Gastroesophageal sphincter (tissue), 4 donors: ENCODE measurements at regions not wholly inside any gene's neighbourhood (a gene's known extent, or its start where the extent isn't known, plus 50 kb on each side); places are given as distances from the start of the nearest gene placed in this dataset.

Experiments used
- ATAC-seq: fragments of 150-250 bp; one replicate; pipeline ENCODE4 v1.9.1; 2016; ENCODE audit warnings: mild to moderate bottlenecking, moderate library complexity
- H3K27ac ChIP-seq, 4 donors: fragments of 200-600 bp; sonication (generic) in 3 of 4; 1 replicate in 3 of 4; 2 replicates in 1 of 4; pipeline ENCODE4 v1.5.1; 2016 to 2019
- H3K27me3 ChIP-seq: fragments of 200-600 bp; sonication (generic); one replicate; pipeline ENCODE4 v1.5.1; 2019
- H3K36me3 ChIP-seq, 2 donors: fragments of 200-600 bp; sonication (generic); one replicate each; pipeline ENCODE4 v1.5.1; 2019; ENCODE audit warnings: control low read depth in 1 of 2
- H3K4me1 ChIP-seq, 3 donors: fragments of 200-600 bp; sonication (generic); 1 replicate in 2 of 3; 2 replicates in 1 of 3; pipeline ENCODE4 v1.5.1; 2016 to 2019; ENCODE audit warnings: control low read depth in 2 of 3
- H3K4me3 ChIP-seq, 2 donors: fragments of 200-600 bp; sonication (generic); one replicate each; pipeline ENCODE4 v1.5.1; 2019; ENCODE audit warnings: mild to moderate bottlenecking in 1 of 2, moderate library complexity in 1 of 2
- H3K9me3 ChIP-seq, 3 donors: fragments of 200-600 bp; sonication (generic); one replicate each; pipeline ENCODE4 v1.5.1; 2017 to 2019; ENCODE audit warnings: control low read depth in 2 of 3
- CTCF ChIP-seq, 4 experiments: fragments of 200-600 bp in 2 of 4; fragments of 450-650 bp in 2 of 4; sonication (generic) in 1 of 4; IDR thresholded peaks; one replicate each; pipeline ENCODE4 v1.5.1; 2017 to 2019; ENCODE audit warnings: antibody characterized with exemption in 4 of 4, mild to moderate bottlenecking in 2 of 4, moderate library complexity in 2 of 4
- EP300 ChIP-seq: sonication (generic); formaldehyde crosslinking; IDR thresholded peaks from one replicate; pipeline ENCODE4 v1.6.1; 2017; ENCODE audit warnings: antibody characterized with exemption, mild to moderate bottlenecking
- POLR2A ChIP-seq, 2 donors: fragments of 450-650 bp; IDR thresholded peaks; one replicate each; pipeline ENCODE4 v1.6.1; 2017; ENCODE audit warnings: antibody characterized with exemption in 2 of 2, mild to moderate bottlenecking in 2 of 2, moderate library complexity in 1 of 2
- POLR2AphosphoS5 ChIP-seq: sonication (generic); formaldehyde crosslinking; IDR thresholded peaks from one replicate; pipeline ENCODE4 v1.6.1; 2017; ENCODE audit warnings: antibody characterized with exemption
- WGBS, 2 donors: methylation state at CpG; one replicate each; pipeline ENCODE4 v1.1.5; 2018; ENCODE audit warnings: low coverage in 1 of 2; 5-methylcytosine and 5-hydroxymethylcytosine counted together

- no peaks in the 10 kb centered on the region for H3K4me1 ChIP-seq
- peak; percentile 46 for ATAC-seq
- no peaks in the 10 kb centered on the region for H3K36me3 ChIP-seq
- H3K4me3 ChIP-seq: no peak overlapping the region
- no peaks in the 10 kb centered on the region for H3K9me3 ChIP-seq
- TF ChIP-seq POLR2A (IDR thresholded peaks at IDR 0.05): no peak
- TF ChIP-seq CTCF (IDR thresholded peaks at IDR 0.05): no peak
- H3K27ac ChIP-seq: no peak overlapping the region
- 50 to 78% methylated on average over 3 to 5 of the region's 11 CpGs for WGBS, 2 donors
- no peaks in the 10 kb centered on the region for H3K27me3 ChIP-seq
These were observed 74.7 kb upstream of the AKT3 start for GRCh38 chr1:243924588-243925349.

- H3K4me3 ChIP-seq: no peak overlapping the region
- no peaks in the 10 kb centered on the region for H3K27me3 ChIP-seq
- H3K27ac ChIP-seq: no peak overlapping the region
- WGBS, 2 donors: 53 to 91% methylated on average over 3 of the region's 3 CpGs
- no peaks in the 10 kb centered on the region for H3K9me3 ChIP-seq
- no peaks in the 10 kb centered on the region for H3K4me1 ChIP-seq
- TF ChIP-seq CTCF (IDR thresholded peaks at IDR 0.05): no peak
- TF ChIP-seq EP300: no peak
- no peak for TF ChIP-seq POLR2AphosphoS5
- no peak for TF ChIP-seq POLR2A (IDR thresholded peaks at IDR 0.05)
- no peaks in the 10 kb centered on the region for H3K36me3 ChIP-seq
- peak; percentile 22 for ATAC-seq
These were observed 74.1 kb upstream of the AKT3 start for GRCh38 chr1:243924188-243924587.

GRCh38 chr1:243923292-243924171 is 73.5 kb upstream of the AKT3 start:
- no peak for ATAC-seq
- 83 to 91% methylated on average over 9 to 13 of the region's 13 CpGs for WGBS, 2 donors
- H3K4me3 ChIP-seq: no peak overlapping the region
- no peak overlapping the region for H3K27ac ChIP-seq
- no peaks in the 10 kb centered on the region for H3K36me3 ChIP-seq
- H3K27me3 ChIP-seq: no peaks in the 10 kb centered on the region
- no peaks in the 10 kb centered on the region for H3K9me3 ChIP-seq
- TF ChIP-seq EP300 (no peak), POLR2A (IDR thresholded peaks at IDR 0.05) (no peak), CTCF (IDR thresholded peaks at IDR 0.05) (no peak), POLR2AphosphoS5 (no peak)
- no peaks in the 10 kb centered on the region for H3K4me1 ChIP-seq

GRCh38 chr1:243921111-243921510 is 71.1 kb upstream of the AKT3 start:
- H3K36me3 ChIP-seq: no peaks in the 10 kb centered on the region
- H3K27ac ChIP-seq: no peak overlapping the region
- peaks cover 3 to 22% (median 7%) of the 10 kb centered on the region in 3 donors for H3K4me1 ChIP-seq
- WGBS, 2 donors: 0 to 10% methylated on average over 1 of the region's 1 CpG
- H3K9me3 ChIP-seq: no peaks in the 10 kb centered on the region
- TF ChIP-seq CTCF (IDR thresholded peaks at IDR 0.05) (no peak), EP300 (no peak), POLR2AphosphoS5 (no peak), POLR2A (IDR thresholded peaks at IDR 0.05) (no peak)
- peaks cover 12% of the 10 kb centered on the region for H3K27me3 ChIP-seq
- no peak for ATAC-seq
- H3K4me3 ChIP-seq: no peak overlapping the region
